ENCODE measurements at regions not wholly inside any gene's neighbourhood (a gene's known extent, or its start where the extent isn't known, plus 50 kb on each side); places are given as distances from the start of the nearest gene placed in this dataset.

- no peak for TF ChIP-seq ZFX (IDR thresholded peaks at IDR 0.05; ENCODE audit: borderline replicate concordance)
- TF ChIP-seq, protein P1, sequence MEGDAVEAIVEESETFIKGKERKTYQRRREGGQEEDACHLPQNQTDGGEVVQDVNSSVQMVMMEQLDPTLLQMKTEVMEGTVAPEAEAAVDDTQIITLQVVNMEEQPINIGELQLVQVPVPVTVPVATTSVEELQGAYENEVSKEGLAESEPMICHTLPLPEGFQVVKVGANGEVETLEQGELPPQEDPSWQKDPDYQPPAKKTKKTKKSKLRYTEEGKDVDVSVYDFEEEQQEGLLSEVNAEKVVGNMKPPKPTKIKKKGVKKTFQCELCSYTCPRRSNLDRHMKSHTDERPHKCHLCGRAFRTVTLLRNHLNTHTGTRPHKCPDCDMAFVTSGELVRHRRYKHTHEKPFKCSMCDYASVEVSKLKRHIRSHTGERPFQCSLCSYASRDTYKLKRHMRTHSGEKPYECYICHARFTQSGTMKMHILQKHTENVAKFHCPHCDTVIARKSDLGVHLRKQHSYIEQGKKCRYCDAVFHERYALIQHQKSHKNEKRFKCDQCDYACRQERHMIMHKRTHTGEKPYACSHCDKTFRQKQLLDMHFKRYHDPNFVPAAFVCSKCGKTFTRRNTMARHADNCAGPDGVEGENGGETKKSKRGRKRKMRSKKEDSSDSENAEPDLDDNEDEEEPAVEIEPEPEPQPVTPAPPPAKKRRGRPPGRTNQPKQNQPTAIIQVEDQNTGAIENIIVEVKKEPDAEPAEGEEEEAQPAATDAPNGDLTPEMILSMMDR (IDR thresholded peaks at IDR 0.05), result no peak
- H3K27ac ChIP-seq, result no peak overlapping the region
Observed at GRCh38 chr5:147997486-147997885, 66.3 kb upstream of the SPINK5 start.

- TF ChIP-seq ZFX (IDR thresholded peaks at IDR 0.05; ENCODE audit: borderline replicate concordance), result no peak
- TF ChIP-seq, protein P1 (IDR thresholded peaks at IDR 0.05), result no peak
- no peak overlapping the region for H3K27ac ChIP-seq
Observed at GRCh38 chr5:147996379-147996778, 67.4 kb upstream of the SPINK5 start.

- TF ChIP-seq ZFX (IDR thresholded peaks at IDR 0.05; ENCODE audit: borderline replicate concordance), result no peak
- TF ChIP-seq, protein P1 (IDR thresholded peaks at IDR 0.05), result no peak
- H3K27ac ChIP-seq, result no peak overlapping the region
Observed at GRCh38 chr5:147995846-147996245, 67.9 kb upstream of the SPINK5 start.

DNA sequence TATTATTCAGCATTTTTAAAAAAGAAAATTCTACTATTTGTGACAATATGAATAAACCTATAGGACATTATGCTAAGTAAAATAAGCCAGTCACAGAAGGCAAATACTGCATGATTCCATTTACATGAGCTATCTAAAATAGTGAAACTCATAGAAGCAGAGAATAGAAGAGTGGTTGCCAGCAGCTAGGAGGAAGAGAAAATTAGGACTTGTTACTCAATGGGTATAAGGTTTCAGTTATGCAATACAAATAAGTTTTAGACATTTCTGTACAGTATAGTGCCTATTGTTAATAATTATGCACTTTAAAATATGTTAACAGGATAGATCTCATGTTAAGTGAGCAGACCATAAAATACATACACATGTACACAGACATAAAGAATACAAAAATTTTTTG, 73.8 kb upstream of the SPINK5 start:
- TF ChIP-seq, protein P1 (IDR thresholded peaks at IDR 0.05), result no peak
- no peak for TF ChIP-seq ZFX (IDR thresholded peaks at IDR 0.05; ENCODE audit: borderline replicate concordance)
- H3K27ac ChIP-seq, result no peak overlapping the region

DNA sequence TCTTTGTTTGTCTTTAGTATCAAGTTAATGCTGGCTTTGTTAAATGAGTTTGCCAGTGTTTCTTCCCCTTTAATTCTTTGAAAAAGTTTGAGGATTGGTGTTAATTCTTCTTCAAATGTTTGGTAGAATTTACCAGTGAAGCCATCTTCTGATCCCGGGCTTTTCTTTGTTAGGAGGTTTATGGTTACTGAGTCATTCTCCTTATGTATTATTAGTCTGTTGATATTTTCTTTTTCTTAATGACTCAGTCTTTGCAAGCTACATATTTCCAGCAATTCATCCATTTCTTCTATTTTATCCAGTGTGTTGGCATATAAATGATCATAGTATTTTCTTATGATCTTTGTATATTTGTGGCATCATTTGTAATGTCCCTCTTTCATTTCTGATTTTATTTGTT, 74.5 kb upstream of the SPINK5 start:
- no peak overlapping the region for H3K27ac ChIP-seq
- TF ChIP-seq, protein P1 (IDR thresholded peaks at IDR 0.05), result no peak
- no peak for TF ChIP-seq ZFX (IDR thresholded peaks at IDR 0.05; ENCODE audit: borderline replicate concordance)

- no peak overlapping the region for H3K27ac ChIP-seq
- TF ChIP-seq, protein P1 (IDR thresholded peaks at IDR 0.05), result no peak
- TF ChIP-seq ZFX (IDR thresholded peaks at IDR 0.05; ENCODE audit: borderline replicate concordance), result no peak
Observed at GRCh38 chr5:147986134-147986757, 77.5 kb upstream of the SPINK5 start.

- TF ChIP-seq ZFX (IDR thresholded peaks at IDR 0.05; ENCODE audit: borderline replicate concordance), result no peak
- TF ChIP-seq, protein P1 (IDR thresholded peaks at IDR 0.05), result no peak
- no peak overlapping the region for H3K27ac ChIP-seq
Observed at GRCh38 chr5:147985608-147986007, 78.2 kb upstream of the SPINK5 start.

Measured in 22Rv1 (cell line).